Upper lobe of left lung (tissue), 6 donors: ENCODE measurements at regions not wholly inside any gene's neighbourhood (a gene's known extent, or its start where the extent isn't known, plus 50 kb on each side); places are given as distances from the start of the nearest gene placed in this dataset.

ENCODE experiments used
- ATAC-seq, 2 donors: fragments of 200-7000 bp; cut with Tn5 transposase; one replicate each; pipeline ENCODE4 v1.9.1; 2022; ENCODE audit warnings: mild to moderate bottlenecking in 2 of 2, moderate library complexity in 2 of 2; ENCODE audit not compliant: low FRiP score in 2 of 2
- DNase-seq, 2 donors: peaks; one replicate each; pipeline ENCODE4 v3.0.0-alpha.2; 2019 to 2020
- H3K27ac ChIP-seq, 4 donors: fragments of 200-600 bp; sonication (generic); one replicate each; pipeline ENCODE4 v1.5.1; 2016 to 2019
- H3K27me3 ChIP-seq, 4 donors: fragments of 200-600 bp; sonication (generic); one replicate each; pipeline ENCODE4 v1.5.1; 2017 to 2019
- H3K36me3 ChIP-seq, 4 donors: fragments of 200-600 bp; sonication (generic); one replicate each; pipeline ENCODE4 v1.5.1; 2016 to 2019
- H3K4me1 ChIP-seq, 4 donors: fragments of 200-600 bp; sonication (generic); one replicate each; pipeline ENCODE4 v1.5.1; 2018 to 2019
- H3K4me3 ChIP-seq, 4 donors: fragments of 200-600 bp; sonication (generic); one replicate each; pipeline ENCODE4 v1.5.1; 2017 to 2019; ENCODE audit warnings: mild to moderate bottlenecking in 2 of 4, moderate library complexity in 1 of 4
- H3K9me3 ChIP-seq, 4 donors: fragments of 200-600 bp; sonication (generic); one replicate each; pipeline ENCODE4 v1.5.1; 2018 to 2019
- EP300 ChIP-seq, 4 donors: sonication (generic); formaldehyde crosslinking; IDR thresholded peaks; one replicate each; pipeline ENCODE4 v1.5.1; 2017; ENCODE audit warnings: antibody characterized with exemption in 4 of 4, control low read depth in 2 of 4
- POLR2A ChIP-seq, 4 donors: fragments of 450-650 bp; IDR thresholded peaks; one replicate each; pipeline ENCODE4 v1.5.1; 2016 to 2017; ENCODE audit warnings: antibody characterized with exemption in 4 of 4, mild to moderate bottlenecking in 2 of 4
- POLR2AphosphoS5 ChIP-seq, 2 donors: sonication (generic); formaldehyde crosslinking; IDR thresholded peaks; one replicate each; pipeline ENCODE4 v1.5.1; 2017; ENCODE audit warnings: antibody characterized with exemption in 2 of 2
- WGBS, 2 donors: methylation state at CpG; one replicate each; pipeline ENCODE4 v1.1.5; 2017 to 2018; 5-methylcytosine and 5-hydroxymethylcytosine counted together
- TF ChIP-seq, protein P1 (sequence below), 6 experiments: fragments of 450-650 bp in 4 of 6; fragments of 200-600 bp in 2 of 6; sonication (generic) in 2 of 6; IDR thresholded peaks; one replicate each; pipeline ENCODE4 v1.5.1; 2016 to 2019; ENCODE audit warnings: antibody characterized with exemption in 6 of 6
- donor health status: DM: no; HTN: no; CAD: no; lungs with moderate emphysema.
- donor health status: DM: no; HTN: yes; CAD: no; lungs with severe emphysema.

DNA sequence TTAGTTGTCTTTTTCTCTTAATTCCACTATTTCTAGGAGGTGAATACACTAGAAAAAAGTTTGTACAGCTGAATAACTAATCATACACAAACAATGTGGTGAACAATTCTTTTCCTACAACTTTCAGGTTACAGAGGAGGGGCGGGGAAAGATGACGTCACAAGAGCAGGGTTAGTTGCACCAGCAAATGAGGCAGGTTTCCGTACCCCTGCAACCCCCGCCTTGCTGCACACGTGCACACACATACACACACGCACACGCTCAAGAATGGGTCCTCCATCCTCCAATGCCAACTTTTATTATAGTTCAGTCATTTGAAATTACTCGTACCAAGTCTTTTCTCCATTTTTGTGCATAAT is 122.8 kb downstream of the ARL4C start:
- H3K4me1 ChIP-seq, result peaks cover 0 to under 1% (median 0%) of the 10 kb centered on the region in 4 donors
- no peak overlapping the region for H3K4me3 ChIP-seq
- no peak overlapping the region for H3K27ac ChIP-seq
- H3K9me3 ChIP-seq, result no peaks in the 10 kb centered on the region
- ATAC-seq, result no peak
- TF ChIP-seq EP300 (IDR thresholded peaks at IDR 0.05) (no peak), POLR2A (IDR thresholded peaks at IDR 0.05) (no peak)
- 92 to 93% methylated on average over 8 of the region's 8 CpGs for WGBS, 2 donors
- DNase-seq, result no peak
- no peaks in the 10 kb centered on the region for H3K27me3 ChIP-seq
- H3K36me3 ChIP-seq, result no peaks in the 10 kb centered on the region

DNA sequence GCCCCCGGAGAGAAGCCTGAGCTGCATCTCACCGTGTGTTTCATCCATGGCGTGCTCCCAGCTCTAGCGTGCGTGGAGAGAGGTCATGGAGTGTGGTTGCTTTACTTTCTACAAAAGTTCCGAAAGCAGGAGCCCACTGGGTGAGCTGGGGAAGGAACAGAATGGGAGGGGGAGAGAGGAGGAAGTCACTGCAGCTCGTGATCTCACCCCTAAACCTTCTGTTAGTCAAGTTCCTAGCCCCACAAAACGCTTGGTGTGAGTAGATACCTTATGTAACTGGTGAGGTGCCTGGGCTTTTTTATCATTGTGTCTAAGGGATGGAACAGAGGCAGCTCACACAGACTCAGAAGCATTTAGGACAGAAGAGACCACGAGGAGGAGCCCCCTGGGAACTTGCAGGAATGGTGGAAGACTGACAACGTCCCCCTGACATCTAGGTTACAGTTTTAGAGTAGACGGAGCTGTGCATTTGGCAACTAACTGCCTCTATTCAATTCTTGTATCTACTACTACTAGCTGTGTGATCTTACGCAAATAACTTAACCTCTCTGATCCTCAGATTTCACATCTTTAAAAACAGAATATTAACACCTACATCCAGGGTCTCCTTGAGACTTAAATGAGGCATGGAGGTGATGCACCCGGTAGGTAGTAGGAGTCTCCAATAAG is 123.3 kb downstream of the ARL4C start:
- H3K9me3 ChIP-seq, result no peaks in the 10 kb centered on the region
- ATAC-seq (no peak), DNase-seq (no peak)
- no peaks in the 10 kb centered on the region for H3K36me3 ChIP-seq
- no peak for TF ChIP-seq POLR2A (IDR thresholded peaks at IDR 0.05)
- TF ChIP-seq, protein P1, sequence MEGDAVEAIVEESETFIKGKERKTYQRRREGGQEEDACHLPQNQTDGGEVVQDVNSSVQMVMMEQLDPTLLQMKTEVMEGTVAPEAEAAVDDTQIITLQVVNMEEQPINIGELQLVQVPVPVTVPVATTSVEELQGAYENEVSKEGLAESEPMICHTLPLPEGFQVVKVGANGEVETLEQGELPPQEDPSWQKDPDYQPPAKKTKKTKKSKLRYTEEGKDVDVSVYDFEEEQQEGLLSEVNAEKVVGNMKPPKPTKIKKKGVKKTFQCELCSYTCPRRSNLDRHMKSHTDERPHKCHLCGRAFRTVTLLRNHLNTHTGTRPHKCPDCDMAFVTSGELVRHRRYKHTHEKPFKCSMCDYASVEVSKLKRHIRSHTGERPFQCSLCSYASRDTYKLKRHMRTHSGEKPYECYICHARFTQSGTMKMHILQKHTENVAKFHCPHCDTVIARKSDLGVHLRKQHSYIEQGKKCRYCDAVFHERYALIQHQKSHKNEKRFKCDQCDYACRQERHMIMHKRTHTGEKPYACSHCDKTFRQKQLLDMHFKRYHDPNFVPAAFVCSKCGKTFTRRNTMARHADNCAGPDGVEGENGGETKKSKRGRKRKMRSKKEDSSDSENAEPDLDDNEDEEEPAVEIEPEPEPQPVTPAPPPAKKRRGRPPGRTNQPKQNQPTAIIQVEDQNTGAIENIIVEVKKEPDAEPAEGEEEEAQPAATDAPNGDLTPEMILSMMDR (IDR thresholded peaks at IDR 0.05), result no peak
- no peak for TF ChIP-seq EP300 (IDR thresholded peaks at IDR 0.05)
- no peak for TF ChIP-seq POLR2AphosphoS5 (IDR thresholded peaks at IDR 0.05)
- H3K4me1 ChIP-seq, result peaks cover 0 to 6% (median 2%) of the 10 kb centered on the region in 4 donors
- no peak overlapping the region for H3K27ac ChIP-seq
- no peaks in the 10 kb centered on the region for H3K27me3 ChIP-seq
- H3K4me3 ChIP-seq, result no peak overlapping the region
- 79 to 80% methylated on average over 13 of the region's 13 CpGs for WGBS, 2 donors

DNA sequence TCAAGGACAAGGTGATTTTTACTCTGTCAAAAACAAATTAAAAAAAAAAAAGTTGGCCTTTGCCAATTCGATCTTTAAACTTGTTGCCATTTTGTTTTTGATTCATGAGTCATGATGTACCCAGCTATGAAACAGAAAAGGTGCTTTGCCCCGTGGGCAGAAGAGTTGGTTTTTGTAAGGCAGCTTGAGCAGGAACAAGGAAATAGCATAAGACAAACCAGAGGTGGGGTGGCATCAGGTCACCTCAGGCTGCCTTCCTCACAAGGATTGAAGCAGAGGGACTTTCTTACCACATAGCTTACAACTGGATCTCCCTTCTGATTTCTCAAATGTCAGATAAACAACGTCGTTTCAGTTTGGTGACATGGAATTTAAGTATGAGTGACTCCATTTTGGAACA is 123.8 kb downstream of the ARL4C start:
- Histone ChIP-seq H3K4me3 (no peak overlapping the region), H3K4me1 (peaks cover 0 to 11% (median 6%) of the 10 kb centered on the region in 4 donors), H3K27ac (no peak overlapping the region), H3K27me3 (no peaks in the 10 kb centered on the region), H3K9me3 (no peaks in the 10 kb centered on the region), H3K36me3 (no peaks in the 10 kb centered on the region)
- no peak for TF ChIP-seq POLR2AphosphoS5 (IDR thresholded peaks at IDR 0.05)
- no peak for TF ChIP-seq POLR2A (IDR thresholded peaks at IDR 0.05)
- TF ChIP-seq, protein P1 (IDR thresholded peaks at IDR 0.05), result no peak
- no peak for TF ChIP-seq EP300 (IDR thresholded peaks at IDR 0.05)
- no peak for DNase-seq
- ATAC-seq, result no peak
- WGBS, 2 donors, result 68 to 82% methylated on average over 4 of the region's 4 CpGs

DNA sequence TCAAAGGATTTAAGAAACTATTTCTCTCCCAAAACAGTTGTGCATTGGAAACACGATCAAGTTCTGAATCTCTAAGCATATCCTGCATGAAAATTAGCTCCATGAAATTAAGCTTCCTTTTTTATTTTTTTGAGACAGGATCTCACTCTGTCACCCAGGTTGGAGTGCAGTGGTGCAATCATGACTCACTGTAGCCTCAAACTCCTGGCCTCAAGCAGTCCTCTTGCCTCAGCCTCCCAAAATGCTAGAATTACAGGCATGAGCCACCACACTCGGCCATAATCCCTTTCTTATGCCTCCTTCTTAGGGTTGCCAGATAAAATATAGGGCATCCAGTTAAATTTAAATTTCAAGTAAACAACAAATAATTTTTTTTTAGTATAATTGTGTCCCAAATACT is 124.4 kb downstream of the ARL4C start:
- ATAC-seq (no peak), DNase-seq (no peak)
- Histone ChIP-seq H3K9me3 (no peaks in the 10 kb centered on the region), H3K27ac (no peak overlapping the region), H3K4me1 (peaks cover under 1 to 17% (median 8%) of the 10 kb centered on the region in 4 donors), H3K4me3 (no peak overlapping the region), H3K27me3 (no peaks in the 10 kb centered on the region), H3K36me3 (no peaks in the 10 kb centered on the region)
- 90 to 91% methylated on average over 2 of the region's 2 CpGs for WGBS, 2 donors
- TF ChIP-seq POLR2AphosphoS5 (IDR thresholded peaks at IDR 0.05) (no peak), POLR2A (IDR thresholded peaks at IDR 0.05) (no peak), EP300 (IDR thresholded peaks at IDR 0.05) (no peak)
- TF ChIP-seq, protein P1 (IDR thresholded peaks at IDR 0.05), result no peak

DNA sequence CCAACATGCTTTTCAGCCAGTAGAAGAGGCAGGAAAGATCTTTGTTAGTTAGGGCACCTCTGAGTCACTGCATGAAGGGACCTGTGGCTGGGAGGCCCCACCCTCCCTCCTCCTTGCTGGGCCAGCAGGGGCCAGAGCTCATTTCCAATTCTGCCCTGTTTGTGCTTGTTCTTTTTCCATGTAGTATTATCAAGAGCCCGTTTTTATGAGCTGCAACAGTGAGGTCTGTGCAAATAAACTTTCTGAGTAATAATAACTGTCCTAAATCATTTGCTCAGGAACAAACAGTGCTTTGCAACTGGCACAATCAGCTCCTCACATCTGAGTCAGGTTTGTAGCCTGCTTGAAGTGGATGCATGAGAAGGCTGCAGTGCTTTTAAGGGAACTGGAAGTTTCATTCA is 128.0 kb downstream of the ARL4C start:
- Histone ChIP-seq H3K4me1 (peaks cover 5 to 29% (median 18%) of the 10 kb centered on the region in 4 donors), H3K9me3 (no peaks in the 10 kb centered on the region), H3K27ac (peak overlapping the region in 1 of 4 donors; percentile 28), H3K27me3 (no peaks in the 10 kb centered on the region), H3K36me3 (no peaks in the 10 kb centered on the region), H3K4me3 (no peak overlapping the region)
- ATAC-seq (peak; percentile 78 to 79), DNase-seq (peak in 1 of 2 donors; percentile 55)
- 37 to 38% methylated on average over 1 of the region's 1 CpG for WGBS, 2 donors
- TF ChIP-seq POLR2AphosphoS5 (IDR thresholded peaks at IDR 0.05) (peak in 1 of 2 donors; percentile 9), EP300 (IDR thresholded peaks at IDR 0.05) (peak in 2 of 4 donors; percentile 18 to 33)
- TF ChIP-seq, protein P1 (IDR thresholded peaks at IDR 0.05), result no peak
